GM23338 (cell line): ENCODE measurements at regions not wholly inside any gene's neighbourhood (a gene's known extent, or its start where the extent isn't known, plus 50 kb on each side); places are given as distances from the start of the nearest gene placed in this dataset.

Experiments
- ATAC-seq: fragments of 200-7000 bp; cut with Tn5 transposase; 3 replicates; pipeline ENCODE4 v1.9.1; 2020
- DNase-seq: peaks from one replicate; pipeline ENCODE4 v3.0.0-alpha.2; 2015; ENCODE audit warnings: low spot score
- H2AFZ ChIP-seq: fragments of 200-600 bp; sonication (generic); 2 replicates; pipeline ENCODE4 v1.8.0; 2016; ENCODE audit warnings: antibody characterized with exemption, mild to moderate bottlenecking, moderate library complexity
- H3F3A ChIP-seq: fragments of 200-600 bp; sonication (generic); replicated peaks from 2 replicates; pipeline ENCODE4 v1.8.0; 2017; ENCODE audit warnings: antibody characterized with exemption, mixed run types, low read depth
- H3K27ac ChIP-seq: fragments of 200-600 bp; sonication (generic); 2 replicates; pipeline ENCODE4 v1.6.1; 2016; ENCODE audit warnings: low read depth
- H3K27me3 ChIP-seq: fragments of 200-600 bp; sonication (generic); 2 replicates; pipeline ENCODE4 v1.8.0; 2016; ENCODE audit warnings: mild to moderate bottlenecking, mixed run types, moderate library complexity; ENCODE audit not compliant: insufficient read depth
- H3K36me3 ChIP-seq: fragments of 200-600 bp; sonication (generic); 2 replicates; pipeline ENCODE4 v1.8.0; 2016; ENCODE audit warnings: mild to moderate bottlenecking; ENCODE audit not compliant: insufficient read depth
- H3K4me1 ChIP-seq: fragments of 200-600 bp; sonication (generic); 2 replicates; pipeline ENCODE4 v1.8.0; 2016; ENCODE audit warnings: mild to moderate bottlenecking, moderate library complexity; ENCODE audit not compliant: insufficient read depth
- H3K4me2 ChIP-seq: fragments of 200-600 bp; sonication (generic); 2 replicates; pipeline ENCODE4 v1.7.1; 2017; ENCODE audit warnings: mixed run types
- H3K4me3 ChIP-seq: fragments of 200-600 bp; sonication (generic); 2 replicates; pipeline ENCODE4 v1.6.1; 2016; ENCODE audit warnings: mixed run types
- H3K79me2 ChIP-seq: fragments of 200-600 bp; sonication (generic); replicated peaks from 2 replicates; pipeline ENCODE4 v1.8.0; 2017; ENCODE audit warnings: mild to moderate bottlenecking; ENCODE audit not compliant: insufficient read depth
- H3K9me2 ChIP-seq: fragments of 200-600 bp; sonication (generic); 2 replicates; pipeline ENCODE4 v1.8.0; 2017; ENCODE audit not compliant: insufficient read depth
- H4K20me1 ChIP-seq: fragments of 200-600 bp; sonication (generic); replicated peaks from 2 replicates; pipeline ENCODE4 v1.8.0; 2017; ENCODE audit warnings: mild to moderate bottlenecking; ENCODE audit not compliant: insufficient read depth
- H3K27ac Mint-ChIP-seq: 2 replicates; pipeline ENCODE4 v1.8.0; 2020; ENCODE audit warnings: inconsistent platforms, mild to moderate bottlenecking, moderate library complexity, mixed read lengths
- H3K27me3 Mint-ChIP-seq: 3 replicates; pipeline ENCODE4 v1.8.0; 2022; ENCODE audit warnings: low read depth, mild to moderate bottlenecking, moderate library complexity, mixed read lengths, inconsistent platforms; ENCODE audit not compliant: insufficient read depth, poor library complexity
- H3K36me3 Mint-ChIP-seq: 3 replicates; pipeline ENCODE4 v1.8.0; 2021; ENCODE audit warnings: low read depth, mild to moderate bottlenecking, inconsistent platforms, moderate library complexity, mixed read lengths
- H3K4me1 Mint-ChIP-seq: 3 replicates; pipeline ENCODE4 v1.8.0; 2020; ENCODE audit warnings: mild to moderate bottlenecking, inconsistent platforms, mixed read lengths
- H3K4me3 Mint-ChIP-seq: 3 replicates; pipeline ENCODE4 v1.8.0; 2021; ENCODE audit warnings: moderate library complexity, mild to moderate bottlenecking, inconsistent platforms, mixed read lengths
- H3K9me3 Mint-ChIP-seq: 3 replicates; pipeline ENCODE4 v1.8.0; 2020; ENCODE audit warnings: moderate library complexity, mild to moderate bottlenecking, inconsistent platforms, mixed read lengths
- CREB1 ChIP-seq: fragments of 250-450 bp; sonication (Bioruptor Pico); IDR thresholded peaks from 2 replicates; pipeline ENCODE4 v1.5.0; 2020; ENCODE audit warnings: low read depth, mild to moderate bottlenecking, moderate library complexity
- EZH2 ChIP-seq: fragments of 200-600 bp; sonication (generic); IDR thresholded peaks from one replicate; pipeline ENCODE4 v1.8.0; 2017; ENCODE audit warnings: antibody characterized with exemption, mild to moderate bottlenecking, low read depth; ENCODE audit not compliant: unreplicated experiment
- EZH2phosphoT487 ChIP-seq: fragments of 200-600 bp; sonication (generic); IDR thresholded peaks from one replicate; pipeline ENCODE4 v1.8.1; 2018; ENCODE audit warnings: antibody characterized with exemption; ENCODE audit not compliant: unreplicated experiment
- JUNB ChIP-seq: IDR thresholded peaks from one replicate; pipeline ENCODE4 v1.6.1; 2016; ENCODE audit warnings: antibody characterized with exemption; ENCODE audit not compliant: unreplicated experiment
- POLR2AphosphoS5 ChIP-seq: IDR thresholded peaks from 2 replicates; pipeline ENCODE4 v1.6.1; 2016; ENCODE audit warnings: antibody characterized with exemption, low read depth
- STAT1 ChIP-seq: IDR thresholded peaks from one replicate; pipeline ENCODE4 v1.6.1; 2016; ENCODE audit warnings: antibody characterized with exemption; ENCODE audit not compliant: unreplicated experiment
- ZNF331 ChIP-seq: fragments of 250-450 bp; sonication (Bioruptor Pico); IDR thresholded peaks from 2 replicates; pipeline ENCODE4 v1.5.0; 2020; ENCODE audit warnings: low read depth, mild to moderate bottlenecking, moderate library complexity
- TF ChIP-seq, protein P1 (sequence below): IDR thresholded peaks from one replicate; pipeline ENCODE4 v1.6.1; 2018; ENCODE audit warnings: antibody characterized with exemption; ENCODE audit not compliant: unreplicated experiment
- TF ChIP-seq, protein P2 (sequence below): fragments of 250-450 bp; sonication (Bioruptor Pico); IDR thresholded peaks from 2 replicates; pipeline ENCODE4 v1.5.0; 2020; ENCODE audit warnings: mild to moderate bottlenecking, moderate library complexity
- TF ChIP-seq, protein P3 (sequence below): IDR thresholded peaks from 2 replicates; pipeline ENCODE4 v1.6.1; 2016; ENCODE audit warnings: antibody characterized with exemption

DNA sequence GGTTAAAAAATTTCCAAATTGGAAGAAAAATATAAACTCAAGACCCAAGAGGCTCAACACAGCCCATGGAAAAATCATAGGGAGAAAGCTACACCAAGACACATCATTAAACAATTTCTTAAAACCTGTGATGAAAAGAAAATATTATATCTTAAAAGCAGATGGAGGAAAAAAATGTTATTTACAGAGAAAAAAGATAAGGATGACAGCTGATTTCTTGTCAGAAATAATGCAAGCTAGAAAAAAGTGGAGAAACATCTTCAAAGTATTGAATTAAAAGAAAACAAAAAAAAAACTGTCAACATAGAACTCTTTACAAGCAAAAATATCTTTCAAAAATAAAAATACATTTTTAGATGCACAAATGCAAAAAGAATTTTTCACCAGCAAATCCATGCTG is 930.5 kb downstream of the ADGRL2 start (continued):
- TF ChIP-seq, protein P1, sequence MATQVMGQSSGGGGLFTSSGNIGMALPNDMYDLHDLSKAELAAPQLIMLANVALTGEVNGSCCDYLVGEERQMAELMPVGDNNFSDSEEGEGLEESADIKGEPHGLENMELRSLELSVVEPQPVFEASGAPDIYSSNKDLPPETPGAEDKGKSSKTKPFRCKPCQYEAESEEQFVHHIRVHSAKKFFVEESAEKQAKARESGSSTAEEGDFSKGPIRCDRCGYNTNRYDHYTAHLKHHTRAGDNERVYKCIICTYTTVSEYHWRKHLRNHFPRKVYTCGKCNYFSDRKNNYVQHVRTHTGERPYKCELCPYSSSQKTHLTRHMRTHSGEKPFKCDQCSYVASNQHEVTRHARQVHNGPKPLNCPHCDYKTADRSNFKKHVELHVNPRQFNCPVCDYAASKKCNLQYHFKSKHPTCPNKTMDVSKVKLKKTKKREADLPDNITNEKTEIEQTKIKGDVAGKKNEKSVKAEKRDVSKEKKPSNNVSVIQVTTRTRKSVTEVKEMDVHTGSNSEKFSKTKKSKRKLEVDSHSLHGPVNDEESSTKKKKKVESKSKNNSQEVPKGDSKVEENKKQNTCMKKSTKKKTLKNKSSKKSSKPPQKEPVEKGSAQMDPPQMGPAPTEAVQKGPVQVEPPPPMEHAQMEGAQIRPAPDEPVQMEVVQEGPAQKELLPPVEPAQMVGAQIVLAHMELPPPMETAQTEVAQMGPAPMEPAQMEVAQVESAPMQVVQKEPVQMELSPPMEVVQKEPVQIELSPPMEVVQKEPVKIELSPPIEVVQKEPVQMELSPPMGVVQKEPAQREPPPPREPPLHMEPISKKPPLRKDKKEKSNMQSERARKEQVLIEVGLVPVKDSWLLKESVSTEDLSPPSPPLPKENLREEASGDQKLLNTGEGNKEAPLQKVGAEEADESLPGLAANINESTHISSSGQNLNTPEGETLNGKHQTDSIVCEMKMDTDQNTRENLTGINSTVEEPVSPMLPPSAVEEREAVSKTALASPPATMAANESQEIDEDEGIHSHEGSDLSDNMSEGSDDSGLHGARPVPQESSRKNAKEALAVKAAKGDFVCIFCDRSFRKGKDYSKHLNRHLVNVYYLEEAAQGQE: no peak
- TF ChIP-seq, protein P2, sequence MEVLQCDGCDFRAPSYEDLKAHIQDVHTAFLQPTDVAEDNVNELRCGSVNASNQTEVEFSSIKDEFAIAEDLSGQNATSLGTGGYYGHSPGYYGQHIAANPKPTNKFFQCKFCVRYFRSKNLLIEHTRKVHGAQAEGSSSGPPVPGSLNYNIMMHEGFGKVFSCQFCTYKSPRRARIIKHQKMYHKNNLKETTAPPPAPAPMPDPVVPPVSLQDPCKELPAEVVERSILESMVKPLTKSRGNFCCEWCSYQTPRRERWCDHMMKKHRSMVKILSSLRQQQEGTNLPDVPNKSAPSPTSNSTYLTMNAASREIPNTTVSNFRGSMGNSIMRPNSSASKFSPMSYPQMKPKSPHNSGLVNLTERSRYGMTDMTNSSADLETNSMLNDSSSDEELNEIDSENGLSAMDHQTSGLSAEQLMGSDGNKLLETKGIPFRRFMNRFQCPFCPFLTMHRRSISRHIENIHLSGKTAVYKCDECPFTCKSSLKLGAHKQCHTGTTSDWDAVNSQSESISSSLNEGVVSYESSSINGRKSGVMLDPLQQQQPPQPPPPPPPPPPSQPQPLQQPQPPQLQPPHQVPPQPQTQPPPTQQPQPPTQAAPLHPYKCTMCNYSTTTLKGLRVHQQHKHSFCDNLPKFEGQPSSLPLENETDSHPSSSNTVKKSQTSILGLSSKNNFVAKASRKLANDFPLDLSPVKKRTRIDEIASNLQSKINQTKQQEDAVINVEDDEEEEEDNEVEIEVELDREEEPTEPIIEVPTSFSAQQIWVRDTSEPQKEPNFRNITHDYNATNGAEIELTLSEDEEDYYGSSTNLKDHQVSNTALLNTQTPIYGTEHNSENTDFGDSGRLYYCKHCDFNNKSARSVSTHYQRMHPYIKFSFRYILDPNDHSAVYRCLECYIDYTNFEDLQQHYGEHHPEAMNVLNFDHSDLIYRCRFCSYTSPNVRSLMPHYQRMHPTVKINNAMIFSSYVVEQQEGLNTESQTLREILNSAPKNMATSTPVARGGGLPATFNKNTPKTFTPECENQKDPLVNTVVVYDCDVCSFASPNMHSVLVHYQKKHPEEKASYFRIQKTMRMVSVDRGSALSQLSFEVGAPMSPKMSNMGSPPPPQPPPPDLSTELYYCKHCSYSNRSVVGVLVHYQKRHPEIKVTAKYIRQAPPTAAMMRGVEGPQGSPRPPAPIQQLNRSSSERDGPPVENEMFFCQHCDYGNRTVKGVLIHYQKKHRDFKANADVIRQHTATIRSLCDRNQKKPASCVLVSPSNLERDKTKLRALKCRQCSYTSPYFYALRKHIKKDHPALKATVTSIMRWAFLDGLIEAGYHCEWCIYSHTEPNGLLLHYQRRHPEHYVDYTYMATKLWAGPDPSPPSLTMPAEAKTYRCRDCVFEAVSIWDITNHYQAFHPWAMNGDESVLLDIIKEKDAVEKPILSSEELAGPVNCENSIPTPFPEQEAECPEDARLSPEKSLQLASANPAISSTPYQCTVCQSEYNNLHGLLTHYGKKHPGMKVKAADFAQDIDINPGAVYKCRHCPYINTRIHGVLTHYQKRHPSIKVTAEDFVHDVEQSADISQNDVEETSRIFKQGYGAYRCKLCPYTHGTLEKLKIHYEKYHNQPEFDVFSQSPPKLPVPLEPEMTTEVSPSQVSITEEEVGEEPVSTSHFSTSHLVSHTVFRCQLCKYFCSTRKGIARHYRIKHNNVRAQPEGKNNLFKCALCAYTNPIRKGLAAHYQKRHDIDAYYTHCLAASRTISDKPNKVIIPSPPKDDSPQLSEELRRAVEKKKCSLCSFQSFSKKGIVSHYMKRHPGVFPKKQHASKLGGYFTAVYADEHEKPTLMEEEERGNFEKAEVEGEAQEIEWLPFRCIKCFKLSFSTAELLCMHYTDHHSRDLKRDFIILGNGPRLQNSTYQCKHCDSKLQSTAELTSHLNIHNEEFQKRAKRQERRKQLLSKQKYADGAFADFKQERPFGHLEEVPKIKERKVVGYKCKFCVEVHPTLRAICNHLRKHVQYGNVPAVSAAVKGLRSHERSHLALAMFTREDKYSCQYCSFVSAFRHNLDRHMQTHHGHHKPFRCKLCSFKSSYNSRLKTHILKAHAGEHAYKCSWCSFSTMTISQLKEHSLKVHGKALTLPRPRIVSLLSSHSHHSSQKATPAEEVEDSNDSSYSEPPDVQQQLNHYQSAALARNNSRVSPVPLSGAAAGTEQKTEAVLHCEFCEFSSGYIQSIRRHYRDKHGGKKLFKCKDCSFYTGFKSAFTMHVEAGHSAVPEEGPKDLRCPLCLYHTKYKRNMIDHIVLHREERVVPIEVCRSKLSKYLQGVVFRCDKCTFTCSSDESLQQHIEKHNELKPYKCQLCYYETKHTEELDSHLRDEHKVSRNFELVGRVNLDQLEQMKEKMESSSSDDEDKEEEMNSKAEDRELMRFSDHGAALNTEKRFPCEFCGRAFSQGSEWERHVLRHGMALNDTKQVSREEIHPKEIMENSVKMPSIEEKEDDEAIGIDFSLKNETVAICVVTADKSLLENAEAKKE: no peak
- TF ChIP-seq EZH2: no peak
- TF ChIP-seq CREB1 (CRISPR knock-in tag): no peak

DNA sequence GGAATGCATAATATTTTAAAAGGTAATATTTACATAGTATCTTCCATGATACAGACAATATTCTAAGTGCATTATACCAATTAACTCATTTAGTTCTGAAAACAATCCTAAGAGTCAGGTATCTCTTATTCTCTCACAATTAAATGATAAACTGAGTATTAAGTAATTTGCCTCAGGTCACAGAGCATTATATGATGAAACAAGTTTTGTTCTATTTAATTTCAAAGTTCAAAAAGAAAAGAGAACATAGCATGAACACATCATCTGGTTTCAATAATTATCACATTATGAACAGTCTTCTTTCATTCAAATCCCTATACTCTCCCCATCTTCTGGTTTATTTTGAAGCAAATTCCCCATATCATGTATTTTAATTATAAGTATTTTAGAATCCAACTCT is 927.5 kb downstream of the ADGRL2 start:
- H3K27me3 ChIP-seq: no peaks in the 10 kb centered on the region
- H3K4me3 ChIP-seq: no peak overlapping the region
- no peaks in the 10 kb centered on the region for H4K20me1 ChIP-seq
- Mint-ChIP-seq H3K4me1 (no peaks in the 10 kb centered on the region), H3K27ac (no peak overlapping the region), H3K9me3 (peaks cover 20% of the 10 kb centered on the region), H3K4me3 (no peak overlapping the region), H3K27me3 (peaks cover 2% of the 10 kb centered on the region), H3K36me3 (peaks cover 19% of the 10 kb centered on the region)
- ATAC-seq: no peak
- DNase-seq: no peak
- H3K36me3 ChIP-seq: peaks cover 5% of the 10 kb centered on the region; the same call in 1 of the 2 replicates
- no peaks in the 10 kb centered on the region for H3K4me1 ChIP-seq
- H2AFZ ChIP-seq: no peak overlapping the region
- H3K4me2 ChIP-seq: no peak overlapping the region
- TF ChIP-seq EZH2phosphoT487: no peak
- TF ChIP-seq, protein P1: no peak
- no peak for TF ChIP-seq POLR2AphosphoS5
- no peak for TF ChIP-seq JUNB
- TF ChIP-seq, protein P3, sequence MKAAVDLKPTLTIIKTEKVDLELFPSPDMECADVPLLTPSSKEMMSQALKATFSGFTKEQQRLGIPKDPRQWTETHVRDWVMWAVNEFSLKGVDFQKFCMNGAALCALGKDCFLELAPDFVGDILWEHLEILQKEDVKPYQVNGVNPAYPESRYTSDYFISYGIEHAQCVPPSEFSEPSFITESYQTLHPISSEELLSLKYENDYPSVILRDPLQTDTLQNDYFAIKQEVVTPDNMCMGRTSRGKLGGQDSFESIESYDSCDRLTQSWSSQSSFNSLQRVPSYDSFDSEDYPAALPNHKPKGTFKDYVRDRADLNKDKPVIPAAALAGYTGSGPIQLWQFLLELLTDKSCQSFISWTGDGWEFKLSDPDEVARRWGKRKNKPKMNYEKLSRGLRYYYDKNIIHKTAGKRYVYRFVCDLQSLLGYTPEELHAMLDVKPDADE: no peak
- TF ChIP-seq EZH2: no peak
- no peak for TF ChIP-seq ZNF331 (CRISPR knock-in tag)
- TF ChIP-seq STAT1: no peak
- no peaks in the 10 kb centered on the region for H3F3A ChIP-seq
- no peaks in the 10 kb centered on the region for H3K79me2 ChIP-seq
- no peak overlapping the region for H3K27ac ChIP-seq
- H3K9me2 ChIP-seq: no peaks in the 10 kb centered on the region
